HCT116 (cell line): ENCODE measurements at regions not wholly inside any gene's neighbourhood (a gene's known extent, or its start where the extent isn't known, plus 50 kb on each side); places are given as distances from the start of the nearest gene placed in this dataset.

Source experiments
- ATAC-seq: fragments of 200-7000 bp; cut with Tn5 transposase; 2 replicates; pipeline ENCODE4 v1.9.1; 2020; ENCODE audit warnings: mild to moderate bottlenecking, moderate library complexity
- BruUV-seq: library from RNA; stranded (reverse); fragments of 400-500 nt; replicated peaks from 2 replicates; lab custom pipeline; 2021; lab: Mats Ljungman, UMichigan
- CTCF ChIA-PET: fragments of 300-600 bp; sonication (Branson Sonifier 250); formaldehyde crosslinking; loops from one replicate; lab custom pipeline; 2021; ENCODE audit warnings: antibody characterized with exemption; lab: Charles Lee
- POLR2A ChIA-PET: fragments of 300-600, 350-600 bp; sonication (Branson Sonifier 250); formaldehyde crosslinking; loops from one replicate; lab custom pipeline; 2021; ENCODE audit warnings: antibody characterized with exemption; lab: Charles Lee
- RAD21 ChIA-PET, 2 experiments: fragments of 300-600 bp; sonication (Branson Sonifier 250); formaldehyde crosslinking; loops; one replicate each; lab custom pipeline; 2023; ENCODE audit warnings: low total read pairs in 2 of 2; ENCODE audit not compliant: uncharacterized antibody in 2 of 2, unreplicated experiment in 2 of 2, low non-redundant PET in 1 of 2; lab: Charles Lee
- DNase-seq: peaks from one replicate; pipeline ENCODE4 v3.0.0-alpha.2; 2010; ENCODE audit warnings: low read depth, low spot score
- H2AFZ ChIP-seq: fragments of 200-600 bp; shearing (Covaris generic), sonication (generic); 2 replicates; pipeline ENCODE4 v1.6.1; 2017; ENCODE audit warnings: low read depth, mixed run types, mixed read lengths, antibody characterized with exemption, low read length; ENCODE audit not compliant: poor library complexity, severe bottlenecking
- H3K27ac ChIP-seq: 2 replicates; pipeline ENCODE4 v1.5.1; 2012; ENCODE audit warnings: low read depth, low read length
- H3K27me3 ChIP-seq: fragments of 200-600 bp; sonication (generic); 2 replicates; pipeline ENCODE4 v1.6.1; 2016; ENCODE audit warnings: mixed run types, low read length, mixed read lengths; ENCODE audit not compliant: insufficient read depth
- H3K36me3 ChIP-seq, 2 experiments: fragments of 200-500 bp in 1 of 2; fragments of 200-600 bp in 1 of 2; sonication (Bioruptor generic) in 1 of 2; sonication (generic) in 1 of 2; 2 replicates each; pipeline versions ENCODE4 v1.5.1 to v1.6.1; 2014 to 2016; ENCODE audit warnings: low read length in 2 of 2, inconsistent platforms in 1 of 2, mixed read lengths in 1 of 2, mixed run types in 1 of 2; ENCODE audit not compliant: insufficient read depth in 2 of 2, control insufficient read depth in 1 of 2
- H3K4me1 ChIP-seq, 2 experiments: fragments of 200-600 bp in 1 of 2; sonication (generic) in 1 of 2; 2 replicates each; pipeline versions ENCODE4 v1.5.1 to v1.6.1; 2012 to 2017; ENCODE audit warnings: low read length in 2 of 2, inconsistent platforms in 1 of 2, mild to moderate bottlenecking in 1 of 2, mixed read lengths in 1 of 2, mixed run types in 1 of 2, moderate library complexity in 1 of 2; ENCODE audit not compliant: insufficient read depth in 2 of 2, control insufficient read depth in 1 of 2
- H3K4me2 ChIP-seq: fragments of 200-600 bp; sonication (generic); 2 replicates; pipeline ENCODE4 v1.6.1; 2017; ENCODE audit warnings: mixed run types, low read length, mixed read lengths
- H3K4me3 ChIP-seq, 2 experiments: fragments of 200-600 bp in 1 of 2; sonication (generic) in 1 of 2; replicated peaks in 1 of 2; 2 replicates each; pipeline ENCODE4 v1.5.1; 2011 to 2016; ENCODE audit warnings: low read length in 2 of 2, control low read depth in 1 of 2, low read depth in 1 of 2, mild to moderate bottlenecking in 1 of 2, mixed read lengths in 1 of 2, mixed run types in 1 of 2
- H3K79me2 ChIP-seq: fragments of 200-600 bp; sonication (generic); 2 replicates; pipeline ENCODE4 v1.6.1; 2017; ENCODE audit warnings: mild to moderate bottlenecking, mixed run types, low read length, moderate library complexity, mixed read lengths; ENCODE audit not compliant: insufficient read depth
- H3K9ac ChIP-seq: fragments of 200-600 bp; sonication (generic); 2 replicates; pipeline ENCODE4 v1.6.1; 2016; ENCODE audit warnings: low read length, mixed read lengths
- H3K9me2 ChIP-seq: fragments of 200-600 bp; sonication (generic), shearing (Covaris generic); 2 replicates; pipeline ENCODE4 v1.6.1; 2017; ENCODE audit warnings: mixed run types, mild to moderate bottlenecking, moderate library complexity; ENCODE audit not compliant: insufficient read depth
- H3K9me3 ChIP-seq, 2 experiments: fragments of 200-500 bp in 1 of 2; fragments of 200-600 bp in 1 of 2; sonication (Bioruptor generic) in 1 of 2; sonication (generic) in 1 of 2; 2 replicates each; pipeline ENCODE4 v1.6.1; 2014 to 2017; ENCODE audit warnings: low read length in 2 of 2, mixed read lengths in 2 of 2, inconsistent platforms in 1 of 2, low read depth in 1 of 2, mild to moderate bottlenecking in 1 of 2, mixed run types in 1 of 2, moderate library complexity in 1 of 2; ENCODE audit not compliant: control insufficient read depth in 1 of 2, insufficient read depth in 1 of 2
- H4K20me1 ChIP-seq: fragments of 200-600 bp; sonication (generic), shearing (Covaris generic); 2 replicates; pipeline ENCODE4 v1.6.1; 2017; ENCODE audit warnings: mixed run types, mild to moderate bottlenecking, moderate library complexity; ENCODE audit not compliant: insufficient read depth
- ELF1 ChIP-seq: IDR thresholded peaks from 2 replicates; pipeline ENCODE4 v1.6.1; 2012; ENCODE audit warnings: low read depth, borderline replicate concordance
- EZH2phosphoT487 ChIP-seq: fragments of 200-600 bp; IDR thresholded peaks from 2 replicates; pipeline ENCODE4 v1.6.1; 2018; ENCODE audit warnings: antibody characterized with exemption, borderline replicate concordance
- RAD21 ChIP-seq: IDR thresholded peaks from 2 replicates; pipeline ENCODE4 v1.6.1; 2012; ENCODE audit warnings: low read depth, mild to moderate bottlenecking
- SIN3A ChIP-seq: IDR thresholded peaks from 2 replicates; pipeline ENCODE4 v1.6.1; 2012; ENCODE audit warnings: low read depth
- SRF ChIP-seq: IDR thresholded peaks from 2 replicates; pipeline ENCODE4 v1.6.1; 2012; ENCODE audit warnings: low read depth
- TCF7L2 ChIP-seq: IDR thresholded peaks from 2 replicates; pipeline ENCODE4 v1.7.0; 2011; ENCODE audit warnings: borderline replicate concordance, inconsistent platforms; ENCODE audit not compliant: insufficient read depth, insufficient read length; ENCODE audit errors: extremely low read depth
- ZNF274 ChIP-seq: fragments of 200-500 bp; sonication (Bioruptor generic); IDR thresholded peaks from 2 replicates; pipeline ENCODE4 v1.6.1; 2014; ENCODE audit warnings: mild to moderate bottlenecking, low read depth, low read length, inconsistent platforms
- intact Hi-C: fragments of 100-400 bp; cut with micrococcal nuclease; formaldehyde crosslinking; loops from 2 replicates; pipeline ENCODE4 v1.10.0; 2022
- TF ChIP-seq, protein P1 (sequence below), 3 experiments: fragments of 200-600 bp in 1 of 3; sonication (generic) in 1 of 3; IDR thresholded peaks in 2 of 3; conservative IDR thresholded peaks in 1 of 3; 2 replicates each; pipeline ENCODE4 v1.5.1; 2012 to 2017; ENCODE audit warnings: low read depth in 2 of 3, low read length in 2 of 3, antibody characterized with exemption in 1 of 3, borderline replicate concordance in 1 of 3, control low read depth in 1 of 3, mild to moderate bottlenecking in 1 of 3, mixed read lengths in 1 of 3, mixed run types in 1 of 3, moderate library complexity in 1 of 3; ENCODE audit not compliant: insufficient read depth in 1 of 3
- TF ChIP-seq, protein P2 (sequence below): IDR thresholded peaks from 2 replicates; pipeline ENCODE4 v1.6.1; 2012; ENCODE audit warnings: low read depth
- TF ChIP-seq, protein P3 (sequence below): IDR thresholded peaks from 2 replicates; pipeline ENCODE4 v1.6.1; 2011; ENCODE audit warnings: mild to moderate bottlenecking, low read length, moderate library complexity; ENCODE audit not compliant: insufficient replicate concordance; ENCODE audit errors: extremely low read depth

DNA sequence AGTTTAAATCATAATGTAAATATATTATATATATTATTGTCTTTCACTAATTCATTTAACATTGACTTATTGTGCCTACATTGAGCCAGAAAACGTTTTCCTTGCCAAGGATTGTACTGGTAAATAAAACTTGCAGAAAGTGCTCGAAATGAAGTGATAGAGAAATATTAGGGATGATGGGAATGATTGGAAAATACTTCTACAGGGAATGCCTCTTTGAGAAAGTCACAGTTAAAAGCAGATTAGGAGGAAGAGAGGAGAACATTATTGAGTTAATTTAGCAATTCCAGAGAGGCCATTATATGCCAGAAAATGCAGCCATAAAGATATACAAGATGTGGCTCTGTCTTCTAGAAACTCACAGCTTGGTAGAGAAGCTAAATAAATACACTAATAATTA is 560.0 kb upstream of the KCNMB2 start:
- Histone ChIP-seq H3K79me2 (no peaks in the 10 kb centered on the region), H3K27me3 (no peaks in the 10 kb centered on the region), H3K4me3 (no peak overlapping the region), H3K9me2 (no peaks in the 10 kb centered on the region), H3K4me2 (no peak overlapping the region), H2AFZ (no peak overlapping the region), H4K20me1 (no peaks in the 10 kb centered on the region), H3K9me3 (no peaks in the 10 kb centered on the region), H3K36me3 (no peaks in the 10 kb centered on the region), H3K9ac (no peak overlapping the region), H3K27ac (no peak overlapping the region), H3K4me1 (peaks cover 0 to 13% of the 10 kb centered on the region in 2 experiments; a peak in 1 of 4 replicates)
- RAD21 ChIA-PET: no interaction called here
- no peak for TF ChIP-seq RAD21
- TF ChIP-seq, protein P1, sequence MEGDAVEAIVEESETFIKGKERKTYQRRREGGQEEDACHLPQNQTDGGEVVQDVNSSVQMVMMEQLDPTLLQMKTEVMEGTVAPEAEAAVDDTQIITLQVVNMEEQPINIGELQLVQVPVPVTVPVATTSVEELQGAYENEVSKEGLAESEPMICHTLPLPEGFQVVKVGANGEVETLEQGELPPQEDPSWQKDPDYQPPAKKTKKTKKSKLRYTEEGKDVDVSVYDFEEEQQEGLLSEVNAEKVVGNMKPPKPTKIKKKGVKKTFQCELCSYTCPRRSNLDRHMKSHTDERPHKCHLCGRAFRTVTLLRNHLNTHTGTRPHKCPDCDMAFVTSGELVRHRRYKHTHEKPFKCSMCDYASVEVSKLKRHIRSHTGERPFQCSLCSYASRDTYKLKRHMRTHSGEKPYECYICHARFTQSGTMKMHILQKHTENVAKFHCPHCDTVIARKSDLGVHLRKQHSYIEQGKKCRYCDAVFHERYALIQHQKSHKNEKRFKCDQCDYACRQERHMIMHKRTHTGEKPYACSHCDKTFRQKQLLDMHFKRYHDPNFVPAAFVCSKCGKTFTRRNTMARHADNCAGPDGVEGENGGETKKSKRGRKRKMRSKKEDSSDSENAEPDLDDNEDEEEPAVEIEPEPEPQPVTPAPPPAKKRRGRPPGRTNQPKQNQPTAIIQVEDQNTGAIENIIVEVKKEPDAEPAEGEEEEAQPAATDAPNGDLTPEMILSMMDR (IDR thresholded peaks at IDR 0.05 in 2 of 3, conservative IDR thresholded peaks at IDR 0.05 in 1 of 3; ENCODE audit: borderline replicate concordance in 1 of 3, insufficient read depth in 1 of 3, low read depth in 2 of 3, low read length in 2 of 3): no peak
- TF ChIP-seq EZH2phosphoT487: no peak
- no peak for TF ChIP-seq SRF
- TF ChIP-seq ZNF274: no peak
- no peak for TF ChIP-seq ELF1
- no peak for TF ChIP-seq SIN3A
- TF ChIP-seq, protein P2, sequence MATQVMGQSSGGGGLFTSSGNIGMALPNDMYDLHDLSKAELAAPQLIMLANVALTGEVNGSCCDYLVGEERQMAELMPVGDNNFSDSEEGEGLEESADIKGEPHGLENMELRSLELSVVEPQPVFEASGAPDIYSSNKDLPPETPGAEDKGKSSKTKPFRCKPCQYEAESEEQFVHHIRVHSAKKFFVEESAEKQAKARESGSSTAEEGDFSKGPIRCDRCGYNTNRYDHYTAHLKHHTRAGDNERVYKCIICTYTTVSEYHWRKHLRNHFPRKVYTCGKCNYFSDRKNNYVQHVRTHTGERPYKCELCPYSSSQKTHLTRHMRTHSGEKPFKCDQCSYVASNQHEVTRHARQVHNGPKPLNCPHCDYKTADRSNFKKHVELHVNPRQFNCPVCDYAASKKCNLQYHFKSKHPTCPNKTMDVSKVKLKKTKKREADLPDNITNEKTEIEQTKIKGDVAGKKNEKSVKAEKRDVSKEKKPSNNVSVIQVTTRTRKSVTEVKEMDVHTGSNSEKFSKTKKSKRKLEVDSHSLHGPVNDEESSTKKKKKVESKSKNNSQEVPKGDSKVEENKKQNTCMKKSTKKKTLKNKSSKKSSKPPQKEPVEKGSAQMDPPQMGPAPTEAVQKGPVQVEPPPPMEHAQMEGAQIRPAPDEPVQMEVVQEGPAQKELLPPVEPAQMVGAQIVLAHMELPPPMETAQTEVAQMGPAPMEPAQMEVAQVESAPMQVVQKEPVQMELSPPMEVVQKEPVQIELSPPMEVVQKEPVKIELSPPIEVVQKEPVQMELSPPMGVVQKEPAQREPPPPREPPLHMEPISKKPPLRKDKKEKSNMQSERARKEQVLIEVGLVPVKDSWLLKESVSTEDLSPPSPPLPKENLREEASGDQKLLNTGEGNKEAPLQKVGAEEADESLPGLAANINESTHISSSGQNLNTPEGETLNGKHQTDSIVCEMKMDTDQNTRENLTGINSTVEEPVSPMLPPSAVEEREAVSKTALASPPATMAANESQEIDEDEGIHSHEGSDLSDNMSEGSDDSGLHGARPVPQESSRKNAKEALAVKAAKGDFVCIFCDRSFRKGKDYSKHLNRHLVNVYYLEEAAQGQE: no peak
- no peak for TF ChIP-seq TCF7L2
- TF ChIP-seq, protein P3, sequence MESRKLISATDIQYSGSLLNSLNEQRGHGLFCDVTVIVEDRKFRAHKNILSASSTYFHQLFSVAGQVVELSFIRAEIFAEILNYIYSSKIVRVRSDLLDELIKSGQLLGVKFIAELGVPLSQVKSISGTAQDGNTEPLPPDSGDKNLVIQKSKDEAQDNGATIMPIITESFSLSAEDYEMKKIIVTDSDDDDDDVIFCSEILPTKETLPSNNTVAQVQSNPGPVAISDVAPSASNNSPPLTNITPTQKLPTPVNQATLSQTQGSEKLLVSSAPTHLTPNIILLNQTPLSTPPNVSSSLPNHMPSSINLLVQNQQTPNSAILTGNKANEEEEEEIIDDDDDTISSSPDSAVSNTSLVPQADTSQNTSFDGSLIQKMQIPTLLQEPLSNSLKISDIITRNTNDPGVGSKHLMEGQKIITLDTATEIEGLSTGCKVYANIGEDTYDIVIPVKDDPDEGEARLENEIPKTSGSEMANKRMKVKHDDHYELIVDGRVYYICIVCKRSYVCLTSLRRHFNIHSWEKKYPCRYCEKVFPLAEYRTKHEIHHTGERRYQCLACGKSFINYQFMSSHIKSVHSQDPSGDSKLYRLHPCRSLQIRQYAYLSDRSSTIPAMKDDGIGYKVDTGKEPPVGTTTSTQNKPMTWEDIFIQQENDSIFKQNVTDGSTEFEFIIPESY: no peak
- intact Hi-C loops: no loop called here
- ATAC-seq: no peak
- POLR2A ChIA-PET: no interaction called here
- no TSS peak for BruUV-seq
- DNase-seq: no peak
- CTCF ChIA-PET: no interaction called here
